Limb (tissue), 2 donors: ENCODE measurements at regions not wholly inside any gene's neighbourhood (a gene's known extent, or its start where the extent isn't known, plus 50 kb on each side); places are given as distances from the start of the nearest gene placed in this dataset.

Source experiments
- DNase-seq, 2 donors: peaks; one replicate each; pipeline ENCODE4 v3.0.0-alpha.2; 2016; ENCODE audit errors: extremely low spot score in 2 of 2

DNA sequence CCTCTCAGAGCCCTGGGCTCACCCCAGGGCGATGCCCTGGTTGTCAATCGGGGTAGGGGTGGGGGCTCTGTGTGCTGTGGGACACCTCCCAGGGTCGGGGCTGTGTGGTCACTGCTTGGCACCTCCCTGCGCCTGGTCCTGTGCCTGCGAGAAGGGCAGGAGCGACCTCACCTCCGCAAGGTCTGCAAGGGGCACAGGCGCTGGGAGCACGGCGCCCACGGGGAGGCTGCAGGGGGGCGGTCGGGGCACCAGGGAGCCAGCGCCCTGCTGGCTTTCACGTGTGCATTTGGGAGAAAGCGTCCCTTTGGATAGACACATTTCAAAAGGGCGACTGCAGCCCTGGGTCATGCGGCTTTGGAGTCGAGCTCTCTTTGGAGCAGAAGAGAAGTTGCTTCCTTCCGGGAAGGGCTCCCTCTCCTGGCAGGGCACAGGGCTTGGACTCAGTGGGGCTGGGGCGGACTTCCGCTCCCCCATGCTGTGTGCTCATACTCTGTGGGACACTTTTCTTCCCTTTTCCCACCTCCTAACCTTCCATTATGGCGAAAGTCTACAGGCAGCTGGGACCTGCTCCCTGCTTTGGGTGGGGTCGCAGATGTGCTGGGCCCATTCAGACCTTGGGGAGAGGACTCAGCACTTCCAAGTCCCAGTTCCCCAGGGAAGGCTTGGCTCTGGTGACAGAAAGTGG is 52.9 kb upstream of the SLC28A3 start:
- DNase-seq, result no peak

DNA sequence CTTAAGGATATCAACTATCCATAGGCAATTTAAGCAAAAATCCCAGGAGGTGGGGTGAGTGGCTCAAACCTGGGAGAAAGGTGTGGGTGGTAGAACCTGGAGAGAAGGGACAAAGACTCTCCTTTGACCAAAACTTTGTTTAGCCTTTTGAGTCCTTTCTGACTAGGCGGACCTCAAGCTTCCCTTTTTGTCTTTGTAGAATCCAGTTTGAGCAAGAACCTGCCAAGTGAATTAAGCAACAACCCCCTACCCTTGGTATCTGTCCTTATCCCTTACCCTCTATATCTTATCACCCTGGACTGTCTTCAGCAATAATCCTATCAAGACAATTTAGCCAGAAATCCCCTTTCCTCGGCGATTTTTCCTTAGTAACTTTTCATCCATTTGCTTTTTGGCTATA is 53.5 kb upstream of the SLC28A3 start:
- no peak for DNase-seq

DNA sequence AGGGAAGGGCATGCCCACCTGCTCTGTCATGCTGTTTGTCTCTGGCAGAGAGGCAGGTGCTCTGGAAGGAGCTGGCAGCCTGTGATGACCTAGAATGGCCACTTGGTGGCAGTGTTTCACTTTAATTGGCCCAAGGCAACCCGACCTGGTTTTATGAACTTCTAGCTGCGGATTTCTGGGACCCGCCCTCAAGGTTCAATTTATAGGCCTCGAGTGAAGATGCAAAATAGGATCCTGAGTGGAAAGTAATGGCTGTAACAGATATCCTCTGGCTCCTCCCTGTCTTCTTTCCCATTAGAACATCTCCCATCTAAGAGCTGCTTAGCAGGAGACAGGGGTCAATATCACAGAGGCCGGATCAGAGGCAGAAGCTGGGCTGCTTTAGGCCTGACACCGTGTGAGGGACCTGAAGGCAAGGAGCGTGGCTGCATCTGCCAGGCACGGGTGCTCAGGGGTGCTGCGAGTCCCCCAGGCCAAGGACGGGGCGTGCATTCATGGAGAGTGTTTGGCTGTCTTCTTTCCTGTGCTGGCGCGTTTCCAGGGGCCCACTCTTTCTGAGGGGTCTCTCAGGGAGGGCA is 56.7 kb upstream of the SLC28A3 start:
- DNase-seq, result peak; percentile 82 to 85

DNA sequence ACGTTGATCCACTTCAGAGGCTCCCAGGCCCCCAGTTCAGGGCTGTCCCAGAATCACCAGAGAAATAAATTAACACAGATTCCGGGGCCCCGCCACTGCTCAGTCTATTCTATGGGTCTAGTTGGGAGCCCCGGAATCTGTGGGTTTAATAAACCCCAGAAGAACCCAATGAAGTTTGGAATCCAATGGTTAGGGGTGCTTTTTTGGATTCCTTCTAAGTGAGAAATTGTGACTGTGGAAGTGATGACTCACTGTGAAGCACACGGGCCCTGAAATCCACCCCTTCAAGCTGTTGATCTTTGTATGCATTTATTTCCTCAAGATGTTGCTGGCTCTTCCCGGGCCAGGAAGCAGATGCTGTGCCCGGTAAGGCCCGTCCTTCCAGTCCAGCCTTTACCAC is 57.3 kb upstream of the SLC28A3 start:
- DNase-seq, result no peak

DNA sequence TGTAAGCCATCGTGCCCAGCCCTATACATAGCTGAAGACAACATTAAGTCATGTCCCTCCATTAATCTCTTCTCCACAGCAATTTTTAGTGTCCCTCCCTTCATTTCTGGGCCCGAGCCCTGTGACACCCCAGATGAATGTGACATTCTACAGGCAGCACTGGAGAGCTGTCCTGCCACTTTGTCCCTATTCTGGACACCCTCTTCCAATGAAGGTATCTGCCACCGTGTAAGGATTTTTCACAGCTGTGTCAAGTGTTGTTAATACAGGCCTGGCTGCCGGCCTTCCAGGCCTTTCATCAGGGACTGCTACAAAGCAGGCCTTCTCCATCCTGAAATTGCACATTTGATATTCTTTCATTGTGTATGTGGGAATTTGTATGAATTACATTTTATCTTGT is 62.0 kb upstream of the SLC28A3 start:
- DNase-seq, result no peak

DNA sequence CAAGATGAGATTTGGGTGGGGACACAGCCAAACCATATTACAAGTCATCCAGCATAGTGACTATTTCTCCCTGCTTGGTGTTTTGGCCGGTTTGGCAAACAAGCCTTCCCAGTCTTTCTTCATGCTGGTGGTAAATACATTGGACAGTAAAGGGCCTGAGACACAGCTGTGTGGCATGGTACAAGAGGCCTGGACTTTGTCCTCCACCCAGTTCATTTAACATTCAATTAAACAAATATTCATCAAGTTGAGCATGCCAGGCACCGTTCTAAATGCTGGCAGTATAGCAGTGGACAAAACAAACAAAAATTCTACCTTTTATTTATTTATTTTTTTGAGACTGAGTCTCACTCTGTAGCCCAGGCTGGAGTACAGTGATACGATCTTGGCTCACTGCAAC is 62.7 kb upstream of the SLC28A3 start:
- DNase-seq, result no peak

DNA sequence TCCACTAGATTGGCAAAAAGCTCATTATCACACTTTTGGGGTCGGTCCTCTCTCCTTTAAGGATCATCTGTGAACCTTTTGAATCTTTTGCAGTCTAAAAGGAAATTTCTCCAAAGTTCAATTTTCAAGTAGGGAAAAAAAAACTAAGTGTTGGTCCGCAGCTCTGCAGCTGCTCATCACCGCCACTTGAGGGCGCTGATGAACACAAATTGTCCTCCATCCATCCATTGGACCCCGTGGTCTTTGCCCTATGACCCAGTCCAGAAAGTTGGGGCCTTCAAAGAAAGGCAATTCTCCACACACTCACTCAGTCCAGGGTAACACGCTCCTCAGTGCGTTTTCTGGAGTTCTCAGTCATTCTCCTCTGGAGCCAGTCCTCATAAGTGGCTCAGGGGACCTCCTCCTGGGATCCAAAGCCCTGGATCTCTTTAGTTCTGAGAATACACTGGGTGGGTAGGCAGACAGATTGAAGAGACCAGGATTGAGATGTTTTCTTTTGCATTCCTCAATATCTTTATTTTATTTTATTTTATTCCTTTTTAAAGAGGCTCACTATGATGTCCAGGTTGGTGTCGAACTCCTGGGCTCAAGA is 63.6 kb upstream of the SLC28A3 start:
- DNase-seq, result no peak

DNA sequence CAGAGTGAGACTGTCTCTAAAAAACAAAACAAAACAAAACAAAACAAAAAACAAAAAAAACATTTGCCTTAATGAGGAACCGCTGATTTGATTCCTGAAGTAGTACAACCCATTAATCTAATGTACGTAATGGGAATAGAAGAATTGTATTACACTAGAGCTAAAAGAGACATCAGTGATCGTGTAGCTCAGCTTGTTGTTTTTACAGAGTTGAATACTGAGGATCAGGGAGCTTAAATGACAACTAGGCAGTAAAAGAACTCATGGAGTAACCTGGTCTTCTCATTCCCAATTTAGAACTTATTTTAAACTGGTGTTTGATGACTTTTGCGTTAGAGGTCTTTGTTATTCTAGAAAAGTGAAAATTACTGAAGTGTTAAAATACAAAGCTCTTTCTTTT is 65.1 kb upstream of the SLC28A3 start:
- DNase-seq, result no peak

DNA sequence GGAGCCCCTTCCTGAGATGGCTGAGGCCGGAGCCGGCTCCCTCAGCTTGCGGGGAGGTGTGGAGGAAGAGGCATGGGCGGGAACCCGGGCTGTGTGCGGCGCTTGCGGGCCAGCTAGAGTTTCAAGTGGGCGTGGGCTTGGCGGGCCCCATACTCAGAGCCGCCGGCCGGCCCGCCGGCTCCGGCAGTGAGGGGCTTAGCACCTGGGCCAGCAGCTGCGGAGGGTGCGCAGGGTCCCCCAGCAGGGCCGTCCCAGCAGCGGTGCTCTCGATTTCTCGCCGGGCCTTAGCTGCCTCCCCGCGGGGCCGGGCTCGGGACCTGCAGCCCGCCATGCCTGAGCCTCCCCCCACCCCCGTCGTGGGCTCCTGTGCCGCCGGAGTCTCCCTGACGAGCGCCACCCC is 67.9 kb upstream of the SLC28A3 start:
- DNase-seq, result no peak

DNA sequence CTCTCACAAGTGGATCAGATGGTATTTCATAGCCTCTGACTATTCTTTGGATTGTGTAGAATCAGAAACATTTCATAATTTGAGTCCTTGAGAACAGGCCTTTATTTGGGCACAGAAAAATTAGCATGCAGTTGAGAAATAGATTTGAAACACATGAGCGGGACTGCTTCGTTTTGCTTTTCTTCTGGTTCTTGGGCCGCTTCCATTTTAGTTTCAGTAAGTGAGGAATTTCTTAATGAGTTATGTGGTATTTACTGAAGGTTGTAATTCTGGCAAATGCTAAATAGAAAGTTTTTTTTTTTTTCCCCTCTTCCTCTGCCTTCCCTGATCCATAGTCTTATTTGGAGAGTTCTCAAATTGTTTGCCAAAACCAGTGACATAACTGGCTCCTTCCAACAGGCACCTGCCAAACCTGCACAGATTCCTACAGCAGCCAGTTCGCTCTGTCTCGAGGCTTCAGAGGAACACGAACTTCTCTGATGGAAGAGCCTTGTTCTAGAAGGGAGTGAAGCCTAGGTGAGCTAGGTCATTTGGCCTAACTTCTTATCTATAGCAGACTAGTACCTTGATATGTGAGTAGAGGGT is 71.2 kb upstream of the SLC28A3 start:
- no peak for DNase-seq

DNA sequence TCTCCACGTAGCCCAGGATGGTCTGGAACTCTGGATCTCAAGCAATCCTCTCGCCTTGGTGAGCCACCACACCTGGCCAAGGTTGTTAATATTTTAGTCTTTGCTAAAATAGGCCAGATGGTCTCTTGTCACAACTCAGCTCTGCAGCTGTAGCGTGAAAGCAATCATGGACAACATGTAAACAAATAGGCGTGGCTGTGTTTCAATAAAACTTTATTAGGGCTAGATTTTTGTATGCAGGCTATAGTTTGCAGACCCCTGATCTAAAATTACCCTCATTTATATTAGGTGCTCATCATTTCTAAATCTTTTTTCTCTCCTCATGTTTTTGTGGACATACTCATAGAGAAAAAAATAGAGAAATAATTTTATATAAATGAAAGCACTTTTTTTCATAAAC is 72.1 kb upstream of the SLC28A3 start:
- DNase-seq, result no peak

DNA sequence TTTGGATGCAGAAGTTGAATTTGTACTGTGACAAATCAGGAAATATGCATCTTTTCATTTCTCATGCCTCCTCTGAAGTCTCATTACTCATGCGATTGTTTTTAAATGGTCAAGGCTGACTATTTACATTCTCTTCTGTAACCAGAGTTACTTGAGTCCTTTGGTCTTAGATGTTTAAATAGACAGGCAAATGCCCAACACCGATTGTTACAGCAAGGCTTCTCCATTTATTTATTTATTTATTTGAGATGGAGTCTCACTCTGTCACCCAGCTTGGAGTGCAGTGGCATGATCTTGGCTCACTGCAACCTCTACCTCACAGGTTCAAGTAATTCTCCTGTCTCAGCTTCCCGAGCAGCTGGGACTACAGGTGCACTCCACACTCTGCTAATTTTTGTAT is 72.7 kb upstream of the SLC28A3 start:
- DNase-seq, result no peak

DNA sequence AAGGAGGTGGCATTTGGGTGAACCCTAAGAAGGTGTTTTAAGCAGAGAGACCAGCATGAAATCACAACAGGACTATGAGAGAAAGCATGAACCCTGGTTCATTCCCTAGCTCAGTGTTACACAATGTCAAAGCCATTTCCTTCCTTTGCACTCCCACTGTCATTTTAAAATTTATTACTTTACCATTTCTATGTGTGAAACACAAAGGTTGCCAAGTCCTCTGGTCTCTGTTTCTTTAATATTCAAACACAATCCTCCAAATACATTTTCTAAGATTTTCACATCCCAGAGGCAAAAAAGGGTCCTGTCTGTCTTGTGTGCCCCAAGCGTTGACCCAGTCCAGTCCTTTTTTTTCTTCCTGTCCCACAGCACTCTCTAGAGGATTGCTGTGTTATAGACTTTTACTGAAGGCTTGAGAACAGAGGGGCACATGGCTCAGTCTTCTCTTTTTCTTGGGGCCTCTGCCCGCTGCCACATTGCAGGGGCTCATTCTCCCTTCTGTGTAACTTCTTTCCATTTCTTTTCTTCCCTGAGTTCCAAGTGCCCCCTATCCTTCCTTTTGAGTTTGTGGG is 78.6 kb upstream of the SLC28A3 start:
- DNase-seq, result no peak

DNA sequence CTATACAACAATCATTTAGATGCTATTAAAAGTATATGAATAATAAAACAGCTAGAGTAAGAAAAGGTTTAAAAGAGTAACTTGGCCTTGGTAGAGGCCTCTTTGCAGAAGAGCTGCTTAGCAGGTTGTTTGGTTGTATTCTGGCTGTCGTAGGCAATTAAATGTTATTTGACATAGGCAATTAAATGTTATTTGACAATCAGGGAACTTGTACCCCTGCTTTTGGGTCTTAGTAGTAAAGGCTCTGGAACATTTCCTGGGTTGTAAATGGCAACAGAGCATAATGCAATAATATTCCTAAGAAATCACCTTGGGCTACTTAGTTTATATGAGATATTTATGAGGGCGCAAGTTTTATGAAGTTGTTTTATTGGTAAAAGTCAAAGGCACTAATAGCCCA is 84.4 kb upstream of the SLC28A3 start:
- DNase-seq, result no peak

DNA sequence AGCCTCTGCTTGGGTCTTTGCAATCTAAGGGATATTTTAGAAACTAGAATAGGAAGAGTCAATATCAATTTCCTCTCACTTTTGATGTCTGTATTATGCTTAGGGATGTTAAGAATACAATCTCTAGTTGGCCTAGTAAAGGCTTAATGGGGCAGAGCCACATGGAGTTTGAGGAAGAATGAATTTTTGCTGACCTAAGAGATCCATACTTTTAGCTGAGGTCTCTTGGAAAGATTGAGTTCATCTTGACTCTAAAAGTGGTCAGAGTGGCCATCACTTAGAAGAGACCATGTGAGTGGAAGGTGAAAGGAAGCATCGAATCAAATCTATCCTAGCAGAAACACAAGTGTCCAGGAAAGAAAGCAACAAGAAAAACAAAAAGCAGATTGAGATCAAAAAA is 92.2 kb upstream of the SLC28A3 start:
- no peak for DNase-seq

DNA sequence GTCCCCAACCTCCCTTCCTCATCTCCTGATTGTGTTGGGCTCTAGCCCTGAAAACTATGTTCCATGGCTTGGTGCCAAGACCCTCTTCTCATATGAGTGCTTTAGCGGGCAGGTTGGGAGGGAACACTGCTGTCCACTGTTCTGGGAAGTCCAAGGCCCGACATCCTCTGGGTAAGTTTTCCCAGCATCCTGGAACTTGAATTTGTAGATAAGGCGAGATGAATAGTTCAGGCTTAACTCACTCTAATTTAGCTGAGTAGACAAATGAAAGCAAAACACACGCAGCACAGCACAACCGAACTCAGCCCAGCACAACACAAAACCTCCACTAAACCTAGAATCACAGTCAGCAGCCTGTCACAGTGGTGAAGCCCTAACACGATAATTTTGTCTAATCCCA is 95.3 kb upstream of the SLC28A3 start:
- no peak for DNase-seq

DNA sequence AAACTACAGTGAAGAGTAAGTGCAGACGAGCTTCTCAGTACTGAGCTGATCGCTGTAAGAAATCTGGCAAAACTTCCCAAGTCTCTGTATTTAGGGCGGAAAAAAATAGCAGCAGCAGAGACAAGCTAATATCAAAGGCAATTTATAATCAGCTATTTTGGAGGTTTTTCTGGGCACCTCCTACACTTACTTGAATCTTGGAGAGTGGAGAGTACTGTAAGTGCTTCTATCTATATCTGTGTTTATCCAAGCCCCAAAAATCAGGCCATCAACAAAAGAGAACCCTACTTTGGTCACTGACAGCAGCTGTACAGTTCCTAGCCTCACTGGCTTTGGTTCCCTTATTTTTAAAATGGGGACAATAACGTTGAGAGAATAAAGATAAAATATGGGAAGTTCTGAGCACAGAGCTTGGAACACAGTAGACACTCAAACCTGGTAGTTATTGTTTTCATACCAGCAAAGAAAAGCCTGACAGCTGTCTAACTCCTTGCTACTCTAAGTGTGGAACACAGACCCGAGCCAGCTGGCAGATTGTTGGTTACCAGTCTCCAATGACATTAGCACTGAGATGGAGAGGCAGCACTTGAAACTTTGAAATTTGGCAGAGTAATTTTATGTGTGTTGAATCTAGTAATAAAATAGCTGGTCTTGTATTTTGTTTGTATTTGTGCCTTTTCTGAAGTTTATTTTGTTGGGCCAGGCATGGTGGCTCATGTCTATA is 96.0 kb upstream of the SLC28A3 start:
- DNase-seq, result peak in 1 of 2 donors; percentile 14

DNA sequence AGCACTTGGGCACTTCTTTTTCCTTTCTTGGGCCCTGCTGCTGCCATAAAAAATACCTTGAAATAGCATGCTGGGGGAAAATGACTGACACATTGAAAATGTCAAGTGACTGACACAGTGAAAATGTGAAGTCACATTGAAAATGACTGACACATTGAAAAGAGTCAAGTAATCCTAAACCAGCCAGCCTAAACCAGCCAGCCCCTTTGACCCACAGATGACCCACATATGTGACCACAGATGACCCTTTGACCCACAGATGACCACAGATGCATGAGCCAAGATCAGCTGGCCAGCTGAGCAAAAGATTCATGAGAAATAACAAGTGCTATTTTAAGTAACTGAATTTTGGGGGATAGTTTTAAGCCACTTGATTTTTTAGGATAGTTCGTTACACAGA is 97.8 kb upstream of the SLC28A3 start:
- DNase-seq, result no peak

DNA sequence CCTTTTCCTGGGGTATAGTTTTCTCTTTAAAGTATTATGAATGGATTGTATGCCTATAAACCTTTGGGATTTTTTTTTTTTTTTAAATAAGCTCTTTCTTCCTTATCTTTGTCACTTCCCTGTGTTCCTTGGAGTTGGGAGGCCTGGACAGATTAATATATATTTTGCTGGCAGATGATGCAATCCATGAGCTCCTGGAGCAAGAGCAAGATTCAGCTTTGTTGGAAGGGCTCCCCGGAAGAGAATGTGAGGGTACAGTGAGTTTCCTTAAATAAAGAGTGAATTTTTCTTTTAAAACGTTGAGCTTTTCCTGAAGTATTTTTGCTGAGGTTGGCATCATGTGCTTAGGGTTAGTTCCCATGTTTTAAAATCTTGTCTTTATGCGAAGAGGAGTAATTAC is 98.7 kb upstream of the SLC28A3 start:
- no peak for DNase-seq

DNA sequence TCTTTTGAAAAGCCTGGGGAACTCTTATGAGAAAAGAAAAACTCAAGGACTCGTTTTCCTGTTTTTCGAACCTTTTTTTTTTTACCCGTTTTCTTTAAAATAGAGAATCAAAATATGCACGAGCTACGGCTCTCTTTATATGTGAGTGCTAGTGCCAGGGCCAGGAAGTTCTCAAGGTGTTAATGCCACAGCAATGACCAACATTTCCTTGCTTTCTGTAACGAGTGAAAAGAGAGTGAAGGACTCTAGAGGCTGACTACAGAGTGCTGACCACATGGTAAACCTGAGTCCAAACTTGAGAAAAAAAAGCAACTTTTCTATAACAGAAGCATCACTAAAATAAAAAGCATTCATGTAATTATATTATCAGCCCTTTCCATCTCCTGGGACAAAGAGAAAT is 102.2 kb upstream of the SLC28A3 start:
- no peak for DNase-seq

DNA sequence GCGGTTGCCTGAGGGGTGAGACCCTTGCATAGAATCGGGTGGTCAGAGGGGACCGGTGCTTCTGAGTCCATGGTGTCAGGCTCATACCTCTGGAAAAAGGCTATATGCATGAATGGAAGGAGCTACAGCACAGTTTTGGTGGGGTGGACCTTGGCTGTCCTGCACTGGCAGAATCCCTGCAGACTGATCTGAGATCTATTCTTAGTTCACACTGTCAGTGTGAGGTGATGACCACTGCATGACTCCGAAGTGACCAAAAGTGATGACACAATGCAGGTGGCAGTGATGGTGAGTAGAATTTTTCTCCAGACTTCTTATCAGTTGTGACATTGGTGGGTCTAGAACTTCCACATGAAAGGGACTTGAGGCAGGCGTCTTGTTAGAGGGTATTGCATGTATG is 105.2 kb upstream of the SLC28A3 start:
- DNase-seq, result no peak

DNA sequence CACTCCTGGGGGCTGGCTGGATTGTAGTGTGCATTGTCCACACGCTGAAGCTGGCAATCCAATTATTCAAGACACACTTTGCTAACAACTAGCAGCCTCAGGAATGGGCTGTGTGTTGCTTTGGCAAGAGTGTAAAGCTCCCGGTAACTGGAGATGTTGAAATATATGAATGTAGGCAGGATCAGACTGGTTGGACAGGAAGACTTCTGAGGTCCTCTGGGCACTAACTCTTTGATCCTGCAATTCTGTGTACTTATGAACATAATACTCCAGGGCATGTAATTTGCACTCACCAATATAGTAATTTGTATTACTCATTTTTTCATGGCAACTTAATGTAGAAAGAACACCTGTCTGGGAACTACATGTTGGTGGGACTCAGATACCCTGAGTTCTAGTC is 106.7 kb upstream of the SLC28A3 start:
- no peak for DNase-seq
